Neural progenitor cell (in vitro differentiated cells): ENCODE measurements at regions not wholly inside any gene's neighbourhood (a gene's known extent, or its start where the extent isn't known, plus 50 kb on each side); places are given as distances from the start of the nearest gene placed in this dataset.
A peak's percentile ranks its signal among the peaks of the same experiment; 100 is the strongest.

ENCODE experiments used
- DNase-seq: peaks from one replicate; pipeline ENCODE4 v3.0.0-alpha.2; 2016; ENCODE audit warnings: low spot score
- H2AFZ ChIP-seq: fragments of 200-600 bp; sonication (generic); replicated peaks from 2 replicates; pipeline ENCODE4 v1.6.1; 2016; ENCODE audit warnings: antibody characterized with exemption
- H3F3A ChIP-seq: fragments of 200-600 bp; sonication (generic); 2 replicates; pipeline ENCODE4 v1.6.1; 2016; ENCODE audit warnings: antibody characterized with exemption, low read depth
- H3K27ac ChIP-seq: fragments of 200-600 bp; sonication (generic); 2 replicates; pipeline ENCODE4 v1.5.1; 2016; ENCODE audit warnings: mild to moderate bottlenecking
- H3K27me3 ChIP-seq: fragments of 200-600 bp; sonication (generic); 2 replicates; pipeline ENCODE4 v1.6.1; 2016; ENCODE audit warnings: mild to moderate bottlenecking, moderate library complexity
- H3K36me3 ChIP-seq: fragments of 200-600 bp; sonication (generic); 2 replicates; pipeline ENCODE4 v1.5.1; 2016
- H3K4me1 ChIP-seq: fragments of 200-600 bp; sonication (generic); 2 replicates; pipeline ENCODE4 v1.6.1; 2016; ENCODE audit warnings: mixed run types
- H3K4me2 ChIP-seq: fragments of 200-600 bp; sonication (generic); 2 replicates; pipeline ENCODE4 v1.6.1; 2016
- H3K4me3 ChIP-seq: fragments of 200-600 bp; sonication (generic); 2 replicates; pipeline ENCODE4 v1.5.1; 2016
- H3K79me2 ChIP-seq: fragments of 200-600 bp; sonication (generic); 2 replicates; pipeline ENCODE4 v1.6.1; 2016; ENCODE audit warnings: low read depth
- H3K9ac ChIP-seq: fragments of 200-600 bp; sonication (generic); 2 replicates; pipeline ENCODE4 v1.6.1; 2016
- H3K9me3 ChIP-seq: fragments of 200-600 bp; sonication (generic); 2 replicates; pipeline ENCODE4 v1.5.1; 2016; ENCODE audit warnings: low read depth
- H4K20me1 ChIP-seq: fragments of 200-600 bp; sonication (generic); 2 replicates; pipeline ENCODE4 v1.6.1; 2016; ENCODE audit warnings: low read depth
- H3K27ac Mint-ChIP-seq: 3 replicates; pipeline ENCODE4 v1.8.0; 2021; ENCODE audit warnings: mixed read lengths
- H3K27me3 Mint-ChIP-seq: 2 replicates; pipeline ENCODE4 v1.8.0; 2022; ENCODE audit warnings: low read depth, mild to moderate bottlenecking, inconsistent platforms, moderate library complexity, mixed read lengths; ENCODE audit not compliant: insufficient read depth
- H3K36me3 Mint-ChIP-seq: 3 replicates; pipeline ENCODE4 v1.8.0; 2021; ENCODE audit warnings: mixed read lengths
- H3K4me1 Mint-ChIP-seq: 3 replicates; pipeline ENCODE4 v1.8.0; 2021; ENCODE audit warnings: mixed read lengths
- H3K4me3 Mint-ChIP-seq: 3 replicates; pipeline ENCODE4 v1.8.0; 2021; ENCODE audit warnings: mild to moderate bottlenecking, moderate library complexity, mixed read lengths
- H3K9me3 Mint-ChIP-seq: 3 replicates; pipeline ENCODE4 v1.8.0; 2020; ENCODE audit warnings: mixed read lengths
- EZH2 ChIP-seq: fragments of 200-600 bp; sonication (generic); IDR thresholded peaks from 2 replicates; pipeline ENCODE4 v1.6.1; 2017; ENCODE audit warnings: antibody characterized with exemption, mild to moderate bottlenecking, moderate library complexity
- EZH2phosphoT487 ChIP-seq: fragments of 200-600 bp; sonication (generic); IDR thresholded peaks from 2 replicates; pipeline ENCODE4 v1.6.1; 2017; ENCODE audit warnings: antibody characterized with exemption
- TF ChIP-seq, protein P1 (sequence below): fragments of 200-600 bp; sonication (generic); IDR thresholded peaks from 2 replicates; pipeline ENCODE4 v1.5.1; 2017; ENCODE audit warnings: antibody characterized with exemption, mild to moderate bottlenecking

DNA sequence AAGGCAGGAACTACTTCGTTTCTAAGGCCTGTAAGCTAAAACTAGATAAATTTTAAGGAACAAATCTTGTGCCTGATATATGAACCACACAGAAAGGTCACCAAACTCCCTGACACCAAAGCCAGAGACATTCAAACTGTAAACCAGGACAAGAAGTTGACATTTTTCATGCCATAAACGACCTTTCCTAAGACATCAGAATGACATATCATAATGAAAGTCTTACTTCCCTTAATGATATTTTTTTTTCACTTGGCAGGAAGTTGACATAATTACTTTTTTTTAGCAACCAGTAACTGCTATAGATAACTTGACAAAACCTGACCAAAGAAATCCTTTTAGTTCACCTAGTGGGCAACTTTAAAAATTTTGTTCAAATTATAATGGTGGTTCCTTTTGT, 231.5 kb upstream of the AGTR2 start:
- Histone ChIP-seq H3K4me3 (no peak overlapping the region), H3K4me1 (peaks cover 18% of the 10 kb centered on the region), H3K4me2 (no peak overlapping the region), H3K9ac (no peak overlapping the region), H3K27me3 (no peaks in the 10 kb centered on the region), H3K36me3 (peaks cover 21% of the 10 kb centered on the region), H3K9me3 (no peaks in the 10 kb centered on the region), H4K20me1 (peaks cover 15% of the 10 kb centered on the region), H3F3A (no peaks in the 10 kb centered on the region), H3K79me2 (peaks cover 73% of the 10 kb centered on the region), H2AFZ (no peak overlapping the region), H3K27ac (no peak overlapping the region)
- no peak for TF ChIP-seq EZH2phosphoT487
- TF ChIP-seq, protein P1, sequence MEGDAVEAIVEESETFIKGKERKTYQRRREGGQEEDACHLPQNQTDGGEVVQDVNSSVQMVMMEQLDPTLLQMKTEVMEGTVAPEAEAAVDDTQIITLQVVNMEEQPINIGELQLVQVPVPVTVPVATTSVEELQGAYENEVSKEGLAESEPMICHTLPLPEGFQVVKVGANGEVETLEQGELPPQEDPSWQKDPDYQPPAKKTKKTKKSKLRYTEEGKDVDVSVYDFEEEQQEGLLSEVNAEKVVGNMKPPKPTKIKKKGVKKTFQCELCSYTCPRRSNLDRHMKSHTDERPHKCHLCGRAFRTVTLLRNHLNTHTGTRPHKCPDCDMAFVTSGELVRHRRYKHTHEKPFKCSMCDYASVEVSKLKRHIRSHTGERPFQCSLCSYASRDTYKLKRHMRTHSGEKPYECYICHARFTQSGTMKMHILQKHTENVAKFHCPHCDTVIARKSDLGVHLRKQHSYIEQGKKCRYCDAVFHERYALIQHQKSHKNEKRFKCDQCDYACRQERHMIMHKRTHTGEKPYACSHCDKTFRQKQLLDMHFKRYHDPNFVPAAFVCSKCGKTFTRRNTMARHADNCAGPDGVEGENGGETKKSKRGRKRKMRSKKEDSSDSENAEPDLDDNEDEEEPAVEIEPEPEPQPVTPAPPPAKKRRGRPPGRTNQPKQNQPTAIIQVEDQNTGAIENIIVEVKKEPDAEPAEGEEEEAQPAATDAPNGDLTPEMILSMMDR = no peak
- Mint-ChIP-seq H3K27me3 (peaks cover 3% of the 10 kb centered on the region), H3K4me3 (no peak overlapping the region), H3K27ac (no peak overlapping the region), H3K36me3 (peaks cover 57% of the 10 kb centered on the region), H3K9me3 (peaks cover 60% of the 10 kb centered on the region), H3K4me1 (no peaks in the 10 kb centered on the region)
- DNase-seq = no peak

DNA sequence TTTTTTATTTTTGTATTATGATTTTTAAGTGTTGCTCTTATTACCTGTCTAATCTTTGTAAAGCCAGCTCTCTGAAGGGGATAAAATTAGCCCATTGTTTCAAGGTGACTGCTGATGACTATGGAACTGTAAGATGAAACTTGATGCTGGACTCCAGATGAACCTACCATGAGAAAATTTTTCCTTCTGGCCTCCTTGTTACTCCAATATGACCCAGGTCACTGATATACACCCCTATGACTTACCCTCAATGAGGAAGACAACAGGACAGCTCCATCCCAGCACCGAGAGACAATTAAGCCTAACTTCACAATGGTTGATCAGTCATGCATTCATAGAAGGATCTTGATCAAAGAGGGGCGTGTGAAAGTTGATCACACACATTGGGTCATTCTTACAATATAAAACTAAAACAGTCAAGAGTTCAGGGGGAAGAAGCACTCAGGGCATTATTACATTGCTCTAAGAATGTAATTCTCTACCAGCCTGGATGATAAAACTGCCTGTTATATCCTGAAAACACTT, 230.8 kb upstream of the AGTR2 start:
- peak overlapping the region; percentile 58 for H3K4me2 ChIP-seq
- Mint-ChIP-seq H3K36me3 (peaks cover 61% of the 10 kb centered on the region), H3K4me1 (no peaks in the 10 kb centered on the region), H3K9me3 (peaks cover 57% of the 10 kb centered on the region), H3K27me3 (peaks cover 3% of the 10 kb centered on the region), H3K4me3 (no peak overlapping the region), H3K27ac (no peak overlapping the region)
- TF ChIP-seq, protein P1 = no peak
- peaks cover 73% of the 10 kb centered on the region for H3K79me2 ChIP-seq
- H3K9me3 ChIP-seq = no peaks in the 10 kb centered on the region
- peaks cover 15% of the 10 kb centered on the region for H4K20me1 ChIP-seq
- DNase-seq = no peak
- H3F3A ChIP-seq = no peaks in the 10 kb centered on the region
- H3K27me3 ChIP-seq = no peaks in the 10 kb centered on the region
- H2AFZ ChIP-seq = no peak overlapping the region
- H3K9ac ChIP-seq = no peak overlapping the region
- peaks cover 18% of the 10 kb centered on the region for H3K36me3 ChIP-seq
- no peak overlapping the region for H3K4me3 ChIP-seq
- H3K4me1 ChIP-seq = peaks cover 18% of the 10 kb centered on the region
- H3K27ac ChIP-seq = no peak overlapping the region

DNA sequence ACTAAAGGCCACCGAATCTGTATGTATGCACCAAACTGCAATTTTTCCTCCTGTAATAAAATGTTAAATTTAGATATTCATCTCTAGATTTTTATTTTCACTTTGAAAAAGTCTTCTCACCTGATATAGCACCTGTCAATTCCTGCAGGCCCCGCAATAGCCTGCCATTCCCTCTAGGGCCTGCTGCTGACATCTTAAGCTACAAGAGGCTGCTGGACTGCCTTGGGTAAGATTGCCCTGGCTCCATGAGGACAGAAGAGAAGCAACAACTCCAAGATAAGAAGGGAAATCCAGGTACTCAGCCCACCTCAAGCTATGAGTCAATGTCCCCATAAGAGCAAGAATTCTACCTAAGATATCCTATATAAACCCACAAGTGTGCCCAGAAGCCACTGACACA, 230.2 kb upstream of the AGTR2 start:
- peaks cover 18% of the 10 kb centered on the region for H3K36me3 ChIP-seq
- no peaks in the 10 kb centered on the region for H3K27me3 ChIP-seq
- no peaks in the 10 kb centered on the region for H3K9me3 ChIP-seq
- H3K4me1 Mint-ChIP-seq = no peaks in the 10 kb centered on the region
- peaks cover 64% of the 10 kb centered on the region for H3K36me3 Mint-ChIP-seq
- H3K27me3 Mint-ChIP-seq = peaks cover 3% of the 10 kb centered on the region
- peak overlapping the region; percentile 24 for H3K4me3 ChIP-seq
- peak overlapping the region; percentile 58 for H3K4me2 ChIP-seq
- no peak overlapping the region for H3K27ac Mint-ChIP-seq
- H2AFZ ChIP-seq = no peak overlapping the region
- no peak for DNase-seq
- no peak overlapping the region for H3K4me3 Mint-ChIP-seq
- no peaks in the 10 kb centered on the region for H3F3A ChIP-seq
- H3K27ac ChIP-seq = no peak overlapping the region
- peaks cover 15% of the 10 kb centered on the region for H4K20me1 ChIP-seq
- peaks cover 18% of the 10 kb centered on the region for H3K4me1 ChIP-seq
- H3K9ac ChIP-seq = no peak overlapping the region
- peaks cover 74% of the 10 kb centered on the region for H3K79me2 ChIP-seq
- H3K9me3 Mint-ChIP-seq = peaks cover 60% of the 10 kb centered on the region
- TF ChIP-seq EZH2 = no peak
- TF ChIP-seq, protein P1 = peak; percentile 15
